H1 (cell line): ENCODE measurements at regions not wholly inside any gene's neighbourhood (a gene's known extent, or its start where the extent isn't known, plus 50 kb on each side); places are given as distances from the start of the nearest gene placed in this dataset.

Source experiments
- CTCF ChIA-PET: fragments of 300-600 bp; sonication (Branson Sonifier 250); formaldehyde crosslinking; loops from one replicate; lab custom pipeline; 2021; ENCODE audit not compliant: partially characterized antibody; lab: Charles Lee
- POLR2A ChIA-PET: fragments of 300-600 bp; sonication (Branson Sonifier 250); formaldehyde crosslinking; loops from one replicate; lab custom pipeline; 2021; ENCODE audit warnings: inconsistent platforms; ENCODE audit not compliant: partially characterized antibody; lab: Charles Lee
- DNase-seq, 2 experiments: peaks; one replicate each; pipeline versions ENCODE4 v3.0.0 to v3.0.0-alpha.2; 2010 to 2022; ENCODE audit warnings: low spot score in 2 of 2, low read depth in 1 of 2, mixed read lengths in 1 of 2
- FAIRE-seq: peaks from 2 replicates; lab custom pipeline; 2011; peaks lifted over from hg19 to GRCh38; lab: Jason Lieb, UNC
- H2AFZ ChIP-seq: 2 replicates; pipeline ENCODE4 v1.8.1; 2012; ENCODE audit warnings: low read length, inconsistent platforms
- H2AK5ac ChIP-seq: 2 replicates; pipeline ENCODE4 v1.6.1; 2013; ENCODE audit warnings: low read depth, low read length
- H2BK120ac ChIP-seq: replicated peaks from 2 replicates; pipeline ENCODE3; 2013; ENCODE audit warnings: low read depth, low read length, inconsistent platforms
- H2BK12ac ChIP-seq: 2 replicates; pipeline ENCODE4 v1.6.1; 2013; ENCODE audit warnings: low read depth, low read length
- H2BK15ac ChIP-seq: 2 replicates; pipeline ENCODE4 v1.6.1; 2013; ENCODE audit warnings: low read length
- H2BK20ac ChIP-seq: 2 replicates; pipeline ENCODE4 v1.6.1; 2013; ENCODE audit warnings: low read length
- H2BK5ac ChIP-seq: 2 replicates; pipeline ENCODE4 v1.6.1; 2013; ENCODE audit warnings: low read depth, low read length
- H3K14ac ChIP-seq: 2 replicates; pipeline ENCODE4 v1.6.1; 2013; ENCODE audit warnings: inconsistent platforms; ENCODE audit not compliant: insufficient read length
- H3K18ac ChIP-seq: 2 replicates; pipeline ENCODE4 v1.6.1; 2013; ENCODE audit warnings: low read length; ENCODE audit errors: extremely low read depth
- H3K23ac ChIP-seq: 2 replicates; pipeline ENCODE4 v1.6.1; 2013; ENCODE audit warnings: inconsistent platforms; ENCODE audit not compliant: insufficient read length
- H3K23me2 ChIP-seq: 2 replicates; pipeline ENCODE4 v1.6.1; 2013; ENCODE audit warnings: low read depth, low read length
- H3K27ac ChIP-seq: 2 replicates; pipeline ENCODE4 v1.6.1; 2011; ENCODE audit warnings: low read depth, low read length, inconsistent platforms
- H3K27me3 ChIP-seq, 4 experiments: replicated peaks in 1 of 4; 1 replicate in 1 of 4; 2 replicates in 3 of 4; pipeline versions ENCODE4 v1.6.1 to v1.8.1; 2011 to 2013; ENCODE audit warnings: low read length in 3 of 4, mild to moderate bottlenecking in 3 of 4, inconsistent platforms in 2 of 4, mixed read lengths in 2 of 4, moderate library complexity in 1 of 4; ENCODE audit not compliant: control insufficient read depth in 3 of 4, insufficient read depth in 3 of 4; ENCODE audit errors: extremely low read depth in 1 of 4
- H3K36me3 ChIP-seq, 4 experiments: 2 replicates each; pipeline versions ENCODE4 v1.6.1 to v1.8.1; 2011 to 2013; ENCODE audit warnings: mild to moderate bottlenecking in 4 of 4, low read length in 3 of 4, moderate library complexity in 2 of 4, control low read depth in 1 of 4, inconsistent platforms in 1 of 4; ENCODE audit not compliant: insufficient read depth in 4 of 4, control insufficient read depth in 2 of 4
- H3K4ac ChIP-seq: replicated peaks from 2 replicates; pipeline ENCODE3; 2013; ENCODE audit warnings: low read length, low read depth, mixed read lengths, inconsistent platforms; ENCODE audit not compliant: insufficient read length
- H3K4me1 ChIP-seq, 4 experiments: replicated peaks in 1 of 4; 1 replicate in 1 of 4; 2 replicates in 3 of 4; pipeline versions ENCODE4 v1.6.1 to v1.8.1; 2011 to 2013; ENCODE audit warnings: low read length in 3 of 4, inconsistent platforms in 2 of 4, mixed read lengths in 1 of 4; ENCODE audit not compliant: insufficient read depth in 4 of 4, control insufficient read depth in 3 of 4
- H3K4me2 ChIP-seq, 2 experiments: 2 replicates each; pipeline versions ENCODE4 v1.6.1 to v1.8.1; 2011 to 2013; ENCODE audit warnings: low read depth in 2 of 2, low read length in 2 of 2, control low read depth in 1 of 2, inconsistent platforms in 1 of 2, mild to moderate bottlenecking in 1 of 2; ENCODE audit not compliant: insufficient read depth in 1 of 2
- H3K4me3 ChIP-seq, 4 experiments: fragments of 200-600, 300-600 bp in 1 of 4; sonication (generic), shearing (Covaris generic), sonication (Bioruptor Twin) in 1 of 4; 2 replicates each; pipeline versions ENCODE4 v1.5.1 to v1.8.1; 2011 to 2016; ENCODE audit warnings: low read length in 4 of 4, low read depth in 3 of 4, control low read depth in 2 of 4, inconsistent platforms in 2 of 4, mild to moderate bottlenecking in 2 of 4, mixed read lengths in 1 of 4, moderate library complexity in 1 of 4; ENCODE audit not compliant: insufficient read depth in 2 of 4; ENCODE audit errors: extremely low read depth in 1 of 4
- H3K56ac ChIP-seq: replicated peaks from 2 replicates; pipeline ENCODE3; 2013; ENCODE audit warnings: low read depth, mild to moderate bottlenecking, mixed read lengths, low read length, inconsistent platforms; ENCODE audit not compliant: insufficient read length
- H3K79me1 ChIP-seq: 2 replicates; pipeline ENCODE4 v1.6.1; 2013; ENCODE audit warnings: low read depth, low read length, control low read depth
- H3K79me2 ChIP-seq, 2 experiments: 2 replicates each; pipeline versions ENCODE4 v1.6.1 to v1.8.1; 2012 to 2013; ENCODE audit warnings: low read length in 2 of 2, mild to moderate bottlenecking in 2 of 2, inconsistent platforms in 1 of 2; ENCODE audit not compliant: insufficient read depth in 2 of 2, control insufficient read depth in 1 of 2
- H3K9ac ChIP-seq, 4 experiments: replicated peaks in 1 of 4; 1 replicate in 1 of 4; 2 replicates in 3 of 4; pipeline versions ENCODE4 v1.6.1 to v1.8.1; 2011 to 2013; ENCODE audit warnings: low read depth in 3 of 4, low read length in 3 of 4, control low read depth in 2 of 4, mild to moderate bottlenecking in 2 of 4, moderate library complexity in 2 of 4, inconsistent platforms in 1 of 4; ENCODE audit errors: extremely low read depth in 1 of 4
- H3K9me3 ChIP-seq, 2 experiments: 2 replicates each; pipeline versions ENCODE4 v1.6.1 to v1.8.1; 2012 to 2013; ENCODE audit warnings: mild to moderate bottlenecking in 2 of 2, moderate library complexity in 2 of 2, control low read depth in 1 of 2, inconsistent platforms in 1 of 2, low read depth in 1 of 2, low read length in 1 of 2, mixed read lengths in 1 of 2; ENCODE audit not compliant: insufficient read depth in 2 of 2
- H4K20me1 ChIP-seq, 2 experiments: replicated peaks in 1 of 2; 2 replicates each; pipeline versions ENCODE3 to v1.8.1; 2011 to 2013; ENCODE audit warnings: inconsistent platforms in 2 of 2, low read length in 2 of 2, mild to moderate bottlenecking in 1 of 2; ENCODE audit not compliant: insufficient read depth in 2 of 2, control insufficient read depth in 1 of 2
- H4K5ac ChIP-seq: 2 replicates; pipeline ENCODE4 v1.6.1; 2013; ENCODE audit warnings: low read length, low read depth, mixed read lengths, inconsistent platforms; ENCODE audit not compliant: insufficient read length
- H4K8ac ChIP-seq: 2 replicates; pipeline ENCODE4 v1.8.0; 2013; ENCODE audit warnings: mild to moderate bottlenecking, moderate library complexity, low read length, inconsistent platforms; ENCODE audit not compliant: insufficient read depth; ENCODE audit errors: extremely low read depth
- H4K91ac ChIP-seq: replicated peaks from 2 replicates; pipeline ENCODE3; 2013; ENCODE audit warnings: low read length, mixed read lengths, inconsistent platforms; ENCODE audit not compliant: insufficient read length
- ATF2 ChIP-seq: IDR thresholded peaks from 2 replicates; pipeline ENCODE4 v1.6.1; 2012; ENCODE audit warnings: low read length, inconsistent platforms
- CTCF ChIP-seq, 3 experiments: IDR thresholded peaks; 1 replicate in 2 of 3; 2 replicates in 1 of 3; pipeline versions ENCODE4 v1.5.1 to v1.6.1; 2011; ENCODE audit warnings: low read length in 3 of 3, mild to moderate bottlenecking in 3 of 3, inconsistent platforms in 2 of 3, low read depth in 1 of 3, moderate library complexity in 1 of 3; ENCODE audit not compliant: insufficient read depth in 1 of 3; ENCODE audit errors: control extremely low read depth in 1 of 3
- RAD21 ChIP-seq, 2 experiments: IDR thresholded peaks in 1 of 2; conservative IDR thresholded peaks in 1 of 2; 2 replicates each; pipeline ENCODE4 v1.6.1; 2011; ENCODE audit warnings: low read depth in 2 of 2, low read length in 2 of 2, improper control_type of control experiment in 1 of 2, inconsistent platforms in 1 of 2, mild to moderate bottlenecking in 1 of 2, moderate library complexity in 1 of 2
- TEAD4 ChIP-seq: IDR thresholded peaks from 2 replicates; pipeline ENCODE4 v1.6.1; 2012; ENCODE audit warnings: low read depth, low read length, inconsistent platforms, mixed read lengths
- YY1 ChIP-seq: IDR thresholded peaks from 2 replicates; pipeline ENCODE4 v1.6.1; 2011; ENCODE audit warnings: low read depth, mild to moderate bottlenecking, low read length
- WGBS, 2 experiments: shearing (Covaris generic) in 1 of 2; methylation state at CpG; one replicate each; pipeline versions ENCODE4 v1.1.6 to v1.1.7; 2013 to 2015; ENCODE audit warnings: low lambda C conversion rate in 2 of 2, mixed read lengths in 2 of 2, inconsistent platforms in 1 of 2, low coverage in 1 of 2, missing lambda C conversion rate in 1 of 2; ENCODE audit not compliant: insufficient replicate concordance in 2 of 2, insufficient coverage in 1 of 2, insufficient read length in 1 of 2; ENCODE audit errors: extremely low coverage in 1 of 2, missing lambda C conversion rate in 1 of 2; 5-methylcytosine and 5-hydroxymethylcytosine counted together

- Histone ChIP-seq H3K9me3 (no peaks in the 10 kb centered on the region), H2BK20ac (peak overlapping the region; percentile 62; the same call in 1 of the 2 replicates), H3K4me3 (no peak overlapping the region), H3K4ac (no peak overlapping the region), H2BK120ac (no peak overlapping the region), H2AFZ (no peak overlapping the region), H3K4me2 (no peak overlapping the region), H4K20me1 (peaks cover 0 to 3% of the 10 kb centered on the region in 2 experiments), H3K27ac (no peak overlapping the region), H2BK15ac (peak overlapping the region; percentile 98), H3K36me3 (no peaks in the 10 kb centered on the region), H3K23ac (no peak overlapping the region), H2BK12ac (peak overlapping the region; percentile 92; the same call in 1 of the 2 replicates), H4K8ac (no peak overlapping the region), H3K27me3 (no peaks in the 10 kb centered on the region; a peak in 2 of 7 replicates), H3K14ac (no peak overlapping the region), H2BK5ac (no peak overlapping the region; the same call in 1 of the 2 replicates), H3K56ac (no peak overlapping the region), H4K5ac (no peak overlapping the region), H3K4me1 (peaks cover 0 to 13% (median under 1%) of the 10 kb centered on the region in 4 experiments; a peak in 5 of 7 replicates), H3K23me2 (peaks cover 5% of the 10 kb centered on the region; the same call in 1 of the 2 replicates), H3K79me2 (no peaks in the 10 kb centered on the region), H2AK5ac (no peak overlapping the region), H3K18ac (0 out of 2 replicates have a peak overlapping the region, but pooled peaks have one; percentile 27), H4K91ac (peak overlapping the region; percentile 44), H3K9ac (no peak overlapping the region), H3K79me1 (no peaks in the 10 kb centered on the region)
- FAIRE-seq (peak; percentile 93), DNase-seq (peak in 1 of 2 experiments; percentile 91)
- 53% methylated on average over 8 of the region's 9 CpGs; no CpG with 5 or more reads in 1 of the 2 experiments for WGBS, 2 experiments
- ChIA-PET POLR2A (interaction anchor here (0.7 to 1.9 kb wide), 8 partner anchors 11 to 137 kb away, joined by 3 to 9 read pairs (median 5); no protein-coding TSS in a partner anchor), CTCF (interaction anchor here (0.6 to 13.3 kb wide), 59 partner anchors 10 to 543 kb away, joined by 3 to 336 read pairs (median 5); partner anchors contain the start of genes C1QTNF5, MFRP, THY1 and USP2)
- no peak for TF ChIP-seq ATF2
- TF ChIP-seq CTCF (IDR thresholded peaks at IDR 0.05; ENCODE audit: control extremely low read depth in 1 of 3, insufficient read depth in 1 of 3, low read depth in 1 of 3, low read length in 3 of 3), result peak; percentile 83 to 95 (median 95)
- TF ChIP-seq YY1, result peak; percentile 61; the same call in 1 of the 2 replicates
- peak; percentile 98 to 99 for TF ChIP-seq RAD21 (IDR thresholded peaks at IDR 0.05 in 1 of 2, conservative IDR thresholded peaks at IDR 0.05 in 1 of 2; ENCODE audit: low read depth in 2 of 2, low read length in 2 of 2)
- 0 out of 2 replicates have a peak, but pooled peaks have one; percentile 19 for TF ChIP-seq TEAD4
These were observed 52.0 kb upstream of the THY1 start for GRCh38 chr11:119474682-119475596.
